ENCODE measurements at regions not wholly inside any gene's neighbourhood (a gene's known extent, or its start where the extent isn't known, plus 50 kb on each side); places are given as distances from the start of the nearest gene placed in this dataset.

- TF ChIP-seq EZH2 (IDR thresholded peaks at IDR 0.05; ENCODE audit: borderline replicate concordance, low read depth, low read length, severe bottlenecking) (no peak), CTCF (IDR thresholded peaks at IDR 0.05; ENCODE audit: borderline replicate concordance, extremely low read depth, low read length, poor library complexity, severe bottlenecking) (no peak)
Measured at GRCh38 chr10:128936392-128936791, 530.6 kb upstream of the MGMT start.
